Liver (tissue), 8 donors: ENCODE measurements at regions not wholly inside any gene's neighbourhood (a gene's known extent, or its start where the extent isn't known, plus 50 kb on each side); places are given as distances from the start of the nearest gene placed in this dataset.

ENCODE experiments used
- DNase-seq: peaks from one replicate; pipeline ENCODE4 v3.0.0-alpha.2; 2017; ENCODE audit warnings: low spot score
- H3K27ac ChIP-seq, 2 donors: one replicate each; pipeline ENCODE4 v1.7.0; 2013; ENCODE audit warnings: inconsistent platforms in 2 of 2, low read length in 2 of 2, control low read depth in 1 of 2, low read depth in 1 of 2, mild to moderate bottlenecking in 1 of 2
- H3K27me3 ChIP-seq, 4 donors: one replicate each; pipeline versions ENCODE4 v1.6.1 to v1.7.0; 2013; ENCODE audit warnings: low read length in 3 of 4, inconsistent platforms in 1 of 4, mild to moderate bottlenecking in 1 of 4, moderate library complexity in 1 of 4; ENCODE audit not compliant: control insufficient read depth in 4 of 4, insufficient read depth in 4 of 4
- H3K36me3 ChIP-seq, 4 donors: one replicate each; pipeline versions ENCODE4 v1.6.1 to v1.7.0; 2013; ENCODE audit warnings: low read length in 3 of 4, mild to moderate bottlenecking in 3 of 4, low read depth in 1 of 4, moderate library complexity in 1 of 4; ENCODE audit not compliant: control insufficient read depth in 4 of 4, insufficient read depth in 3 of 4
- H3K4me1 ChIP-seq, 4 donors: one replicate each; pipeline versions ENCODE4 v1.6.1 to v1.7.0; 2013; ENCODE audit warnings: low read length in 3 of 4, mild to moderate bottlenecking in 3 of 4, moderate library complexity in 1 of 4; ENCODE audit not compliant: control insufficient read depth in 4 of 4, insufficient read depth in 4 of 4
- H3K4me3 ChIP-seq, 3 donors: one replicate each; pipeline versions ENCODE4 v1.6.1 to v1.7.0; 2013; ENCODE audit warnings: low read length in 3 of 3, control low read depth in 1 of 3, low read depth in 1 of 3, mild to moderate bottlenecking in 1 of 3
- H3K9ac ChIP-seq, 2 donors: one replicate each; pipeline ENCODE4 v1.7.0; 2013; ENCODE audit warnings: low read length in 2 of 2, mild to moderate bottlenecking in 2 of 2, moderate library complexity in 2 of 2, control low read depth in 1 of 2, low read depth in 1 of 2
- H3K9me3 ChIP-seq, 4 donors: one replicate each; pipeline versions ENCODE4 v1.6.1 to v1.7.0; 2013; ENCODE audit warnings: low read length in 3 of 4; ENCODE audit not compliant: control insufficient read depth in 4 of 4
- EGR1 ChIP-seq, 2 donors: IDR thresholded peaks; 2 replicates each; pipeline ENCODE4 v1.6.1; 2016 to 2018; ENCODE audit warnings: antibody characterized with exemption in 2 of 2, low read depth in 2 of 2
- FOXA2 ChIP-seq: IDR thresholded peaks from 2 replicates; pipeline ENCODE4 v1.6.1; 2016; ENCODE audit warnings: antibody characterized with exemption
- HNF4A ChIP-seq, 2 donors: conservative IDR thresholded peaks; 2 replicates each; pipeline ENCODE4 v1.6.1; 2016; ENCODE audit warnings: antibody characterized with exemption in 2 of 2, mild to moderate bottlenecking in 2 of 2
- HNF4G ChIP-seq: IDR thresholded peaks from 2 replicates; pipeline ENCODE4 v1.6.1; 2016; ENCODE audit warnings: antibody characterized with exemption
- JUND ChIP-seq, 2 donors: IDR thresholded peaks; 2 replicates each; pipeline ENCODE4 v1.6.1; 2016; ENCODE audit warnings: antibody characterized with exemption in 2 of 2
- NR2F2 ChIP-seq: IDR thresholded peaks from 2 replicates; pipeline ENCODE4 v1.6.1; 2016; ENCODE audit warnings: antibody characterized with exemption
- RAD21 ChIP-seq, 2 donors: IDR thresholded peaks; 2 replicates each; pipeline ENCODE4 v1.6.1; 2016; ENCODE audit warnings: antibody characterized with exemption in 2 of 2, mild to moderate bottlenecking in 2 of 2
- RXRA ChIP-seq, 2 donors: IDR thresholded peaks; 2 replicates each; pipeline ENCODE4 v1.6.1; 2017 to 2018; ENCODE audit warnings: antibody characterized with exemption in 2 of 2, mild to moderate bottlenecking in 1 of 2
- SP1 ChIP-seq: IDR thresholded peaks from 2 replicates; pipeline ENCODE4 v1.6.1; 2018; ENCODE audit warnings: antibody characterized with exemption, mild to moderate bottlenecking
- TAF1 ChIP-seq: conservative IDR thresholded peaks from 2 replicates; pipeline ENCODE4 v1.6.1; 2016; ENCODE audit warnings: antibody characterized with exemption, mild to moderate bottlenecking
- YY1 ChIP-seq: IDR thresholded peaks from 2 replicates; pipeline ENCODE4 v1.6.1; 2016; ENCODE audit warnings: antibody characterized with exemption, mild to moderate bottlenecking
- ZBTB33 ChIP-seq: IDR thresholded peaks from 2 replicates; pipeline ENCODE4 v1.6.1; 2016; ENCODE audit warnings: antibody characterized with exemption
- WGBS: extraction: QIAGEN DNeasy Blood & Tissue Kit; methylation state at CpG from one replicate; pipeline ENCODE4 v1.1.7; 2013; 5-methylcytosine and 5-hydroxymethylcytosine counted together
- TF ChIP-seq, protein P1 (sequence below): fragments of 150-350 bp; IDR thresholded peaks from 2 replicates; pipeline ENCODE4 v1.5.1; 2017; ENCODE audit warnings: improper control_type of control experiment, low read depth, low read length; ENCODE audit not compliant: missing input control
- TF ChIP-seq, protein P2 (sequence below): IDR thresholded peaks from 2 replicates; pipeline ENCODE4 v1.6.1; 2016; ENCODE audit warnings: antibody characterized with exemption
- TF ChIP-seq, protein P3 (sequence below): IDR thresholded peaks from 2 replicates; pipeline ENCODE4 v1.6.1; 2016; ENCODE audit warnings: antibody characterized with exemption, mild to moderate bottlenecking
- TF ChIP-seq, protein P4 (sequence below): IDR thresholded peaks from 2 replicates; pipeline ENCODE4 v1.6.1; 2016; ENCODE audit warnings: antibody characterized with exemption
- donor health status: healthy.
- donor health status: healthy.
- donor health status: healthy.
- donor health status: healthy.
- donor health status: healthy.

DNA sequence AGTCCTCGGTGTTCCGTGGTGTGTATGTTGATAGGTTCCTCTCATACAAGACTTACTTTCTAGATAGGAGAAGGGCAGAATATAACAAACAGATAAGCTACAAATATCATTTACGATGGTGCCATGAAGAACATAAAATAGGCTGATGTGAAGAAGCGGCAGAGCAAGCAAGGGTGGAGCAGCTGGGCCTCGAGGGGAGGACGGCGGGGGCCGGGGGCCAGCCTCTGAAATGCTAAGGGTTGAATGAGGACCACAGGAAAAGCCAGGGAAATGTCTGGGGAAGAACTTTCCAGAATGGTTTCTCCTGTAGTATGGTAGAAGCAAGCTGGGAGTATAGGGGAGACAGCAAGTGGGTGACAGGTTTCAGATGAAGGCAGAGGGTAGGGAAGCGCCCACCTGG lies 529.5 kb downstream of the LIG4 start:
- Histone ChIP-seq H3K27me3 (peaks cover 0 to 3% (median 0%) of the 10 kb centered on the region in 4 donors), H3K4me1 (no peaks in the 10 kb centered on the region), H3K27ac (no peak overlapping the region), H3K36me3 (no peaks in the 10 kb centered on the region), H3K4me3 (no peak overlapping the region), H3K9me3 (no peaks in the 10 kb centered on the region), H3K9ac (no peak overlapping the region)
- 88% methylated on average over 9 of the region's 9 CpGs for WGBS
- TF ChIP-seq, protein P1, sequence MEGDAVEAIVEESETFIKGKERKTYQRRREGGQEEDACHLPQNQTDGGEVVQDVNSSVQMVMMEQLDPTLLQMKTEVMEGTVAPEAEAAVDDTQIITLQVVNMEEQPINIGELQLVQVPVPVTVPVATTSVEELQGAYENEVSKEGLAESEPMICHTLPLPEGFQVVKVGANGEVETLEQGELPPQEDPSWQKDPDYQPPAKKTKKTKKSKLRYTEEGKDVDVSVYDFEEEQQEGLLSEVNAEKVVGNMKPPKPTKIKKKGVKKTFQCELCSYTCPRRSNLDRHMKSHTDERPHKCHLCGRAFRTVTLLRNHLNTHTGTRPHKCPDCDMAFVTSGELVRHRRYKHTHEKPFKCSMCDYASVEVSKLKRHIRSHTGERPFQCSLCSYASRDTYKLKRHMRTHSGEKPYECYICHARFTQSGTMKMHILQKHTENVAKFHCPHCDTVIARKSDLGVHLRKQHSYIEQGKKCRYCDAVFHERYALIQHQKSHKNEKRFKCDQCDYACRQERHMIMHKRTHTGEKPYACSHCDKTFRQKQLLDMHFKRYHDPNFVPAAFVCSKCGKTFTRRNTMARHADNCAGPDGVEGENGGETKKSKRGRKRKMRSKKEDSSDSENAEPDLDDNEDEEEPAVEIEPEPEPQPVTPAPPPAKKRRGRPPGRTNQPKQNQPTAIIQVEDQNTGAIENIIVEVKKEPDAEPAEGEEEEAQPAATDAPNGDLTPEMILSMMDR = no peak
- TF ChIP-seq FOXA2 = no peak
- no peak for TF ChIP-seq RAD21 (IDR thresholded peaks at IDR 0.05)
- TF ChIP-seq RXRA (IDR thresholded peaks at IDR 0.05) = no peak
- TF ChIP-seq, protein P2, sequence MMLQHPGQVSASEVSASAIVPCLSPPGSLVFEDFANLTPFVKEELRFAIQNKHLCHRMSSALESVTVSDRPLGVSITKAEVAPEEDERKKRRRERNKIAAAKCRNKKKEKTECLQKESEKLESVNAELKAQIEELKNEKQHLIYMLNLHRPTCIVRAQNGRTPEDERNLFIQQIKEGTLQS = no peak
- TF ChIP-seq EGR1 (IDR thresholded peaks at IDR 0.05; ENCODE audit: low read depth in 2 of 2) = no peak
- TF ChIP-seq HNF4G = no peak
- TF ChIP-seq, protein P3, sequence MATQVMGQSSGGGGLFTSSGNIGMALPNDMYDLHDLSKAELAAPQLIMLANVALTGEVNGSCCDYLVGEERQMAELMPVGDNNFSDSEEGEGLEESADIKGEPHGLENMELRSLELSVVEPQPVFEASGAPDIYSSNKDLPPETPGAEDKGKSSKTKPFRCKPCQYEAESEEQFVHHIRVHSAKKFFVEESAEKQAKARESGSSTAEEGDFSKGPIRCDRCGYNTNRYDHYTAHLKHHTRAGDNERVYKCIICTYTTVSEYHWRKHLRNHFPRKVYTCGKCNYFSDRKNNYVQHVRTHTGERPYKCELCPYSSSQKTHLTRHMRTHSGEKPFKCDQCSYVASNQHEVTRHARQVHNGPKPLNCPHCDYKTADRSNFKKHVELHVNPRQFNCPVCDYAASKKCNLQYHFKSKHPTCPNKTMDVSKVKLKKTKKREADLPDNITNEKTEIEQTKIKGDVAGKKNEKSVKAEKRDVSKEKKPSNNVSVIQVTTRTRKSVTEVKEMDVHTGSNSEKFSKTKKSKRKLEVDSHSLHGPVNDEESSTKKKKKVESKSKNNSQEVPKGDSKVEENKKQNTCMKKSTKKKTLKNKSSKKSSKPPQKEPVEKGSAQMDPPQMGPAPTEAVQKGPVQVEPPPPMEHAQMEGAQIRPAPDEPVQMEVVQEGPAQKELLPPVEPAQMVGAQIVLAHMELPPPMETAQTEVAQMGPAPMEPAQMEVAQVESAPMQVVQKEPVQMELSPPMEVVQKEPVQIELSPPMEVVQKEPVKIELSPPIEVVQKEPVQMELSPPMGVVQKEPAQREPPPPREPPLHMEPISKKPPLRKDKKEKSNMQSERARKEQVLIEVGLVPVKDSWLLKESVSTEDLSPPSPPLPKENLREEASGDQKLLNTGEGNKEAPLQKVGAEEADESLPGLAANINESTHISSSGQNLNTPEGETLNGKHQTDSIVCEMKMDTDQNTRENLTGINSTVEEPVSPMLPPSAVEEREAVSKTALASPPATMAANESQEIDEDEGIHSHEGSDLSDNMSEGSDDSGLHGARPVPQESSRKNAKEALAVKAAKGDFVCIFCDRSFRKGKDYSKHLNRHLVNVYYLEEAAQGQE = no peak
- no peak for TF ChIP-seq HNF4A (conservative IDR thresholded peaks at IDR 0.05)
- no peak for TF ChIP-seq TAF1
- TF ChIP-seq, protein P4, sequence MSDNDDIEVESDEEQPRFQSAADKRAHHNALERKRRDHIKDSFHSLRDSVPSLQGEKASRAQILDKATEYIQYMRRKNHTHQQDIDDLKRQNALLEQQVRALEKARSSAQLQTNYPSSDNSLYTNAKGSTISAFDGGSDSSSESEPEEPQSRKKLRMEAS = no peak
- TF ChIP-seq SP1 = no peak
- no peak for TF ChIP-seq ZBTB33
- TF ChIP-seq NR2F2 = no peak
- TF ChIP-seq JUND (IDR thresholded peaks at IDR 0.05) = no peak
- DNase-seq = no peak

DNA sequence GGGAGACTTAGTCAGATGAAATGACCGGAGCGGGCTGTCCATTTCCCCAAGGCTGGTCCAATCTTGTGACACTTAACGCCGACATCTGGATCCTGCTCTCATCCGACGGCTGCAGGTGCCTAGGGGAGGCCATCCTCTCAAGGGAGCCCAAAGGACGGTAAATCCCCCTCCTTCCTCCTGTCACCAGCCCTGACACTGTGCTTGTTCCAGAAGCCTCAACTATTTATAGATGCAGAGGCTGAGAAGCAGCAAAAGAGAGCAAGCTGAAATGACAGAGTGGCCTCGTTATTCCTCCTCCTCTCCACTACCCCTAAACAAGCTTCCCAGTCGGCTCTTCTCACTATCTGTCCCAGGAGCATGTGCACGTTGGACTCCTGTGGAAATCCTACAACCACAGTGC lies 533.7 kb downstream of the LIG4 start:
- H3K4me3 ChIP-seq = no peak overlapping the region
- no peaks in the 10 kb centered on the region for H3K9me3 ChIP-seq
- no peaks in the 10 kb centered on the region for H3K36me3 ChIP-seq
- no peak overlapping the region for H3K9ac ChIP-seq
- TF ChIP-seq, protein P2 = no peak
- TF ChIP-seq, protein P1 = no peak
- no peak for TF ChIP-seq YY1
- no peak for TF ChIP-seq FOXA2
- TF ChIP-seq RAD21 (IDR thresholded peaks at IDR 0.05) = no peak
- no peaks in the 10 kb centered on the region for H3K4me1 ChIP-seq
- H3K27ac ChIP-seq = no peak overlapping the region
- no peak for DNase-seq
- WGBS = 66% methylated on average over 10 of the region's 10 CpGs
- no peaks in the 10 kb centered on the region for H3K27me3 ChIP-seq
